Endometrium (tissue), 2 donors: ENCODE measurements at regions not wholly inside any gene's neighbourhood (a gene's known extent, or its start where the extent isn't known, plus 50 kb on each side); places are given as distances from the start of the nearest gene placed in this dataset.
A peak's percentile ranks its signal among the peaks of the same experiment; 100 is the strongest.
"Not testable (repeated sequence)": the region's sequence is repeated elsewhere in the genome, so short reads cannot be mapped to it uniquely, and the experiment has no call there.

Experiments
- FAIRE-seq: peaks from 2 replicates; lab custom pipeline; 2012; peaks lifted over from hg19 to GRCh38; lab: Jason Lieb, UNC
- donor health status: control.
- donor health status: control.

DNA sequence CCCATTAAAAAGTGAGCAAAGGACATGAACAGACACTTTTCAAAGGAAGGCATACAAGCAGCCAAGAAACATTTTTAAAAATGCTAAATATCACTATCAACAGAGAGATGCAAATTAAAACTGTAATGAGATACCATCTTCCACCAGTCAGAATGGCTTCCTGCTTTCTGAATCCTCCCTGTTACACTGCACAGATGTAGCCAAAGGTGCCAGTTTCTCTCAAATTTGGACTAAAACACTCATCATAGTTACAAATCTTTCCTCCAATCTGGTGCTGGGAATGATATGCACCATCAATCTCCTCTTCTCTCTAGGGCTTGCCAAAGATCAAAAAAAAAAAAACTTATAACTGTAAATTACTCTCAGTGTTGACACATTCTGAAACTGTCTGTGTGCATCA, 311.8 kb upstream of the CLEC14A start:
- no peak for FAIRE-seq

DNA sequence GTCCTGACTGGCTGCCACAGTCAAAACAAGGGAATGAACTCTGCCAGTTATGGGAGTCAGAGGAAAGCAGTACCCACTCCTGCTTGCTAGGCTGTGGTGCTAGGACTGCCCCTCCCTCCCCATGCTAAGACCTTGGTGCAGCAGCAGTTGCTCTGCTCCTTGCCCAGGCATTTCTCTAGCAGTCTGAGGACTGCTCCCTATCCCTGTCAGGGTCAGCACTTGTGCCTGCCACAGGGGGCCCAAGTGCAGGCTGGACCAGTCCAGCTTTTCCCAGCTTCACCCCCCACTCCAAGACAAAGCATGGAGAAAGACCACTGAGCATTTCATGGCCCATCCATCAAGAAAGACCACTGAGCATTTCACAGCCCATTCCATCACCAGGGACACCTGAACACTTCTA, 305.8 kb upstream of the CLEC14A start:
- FAIRE-seq: no peak

DNA sequence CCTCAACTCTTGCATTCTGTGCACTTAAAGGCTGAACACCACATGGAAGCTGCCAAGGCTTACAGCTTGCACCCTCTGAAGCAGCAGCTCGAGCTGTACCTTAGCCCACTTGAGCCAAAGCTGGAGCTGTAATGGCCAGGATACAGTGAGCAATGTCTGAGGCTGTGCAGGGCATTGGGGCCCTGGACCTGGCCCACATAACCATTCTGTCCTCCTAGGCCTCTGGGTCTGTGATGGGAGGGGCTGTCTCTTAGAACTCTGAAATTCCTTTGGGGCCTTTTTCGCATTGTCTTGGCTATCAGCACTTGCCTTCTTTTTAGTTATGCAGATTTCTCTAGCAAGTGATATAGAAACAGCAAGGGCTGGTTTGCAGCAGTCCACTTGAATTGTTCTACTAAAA, 303.8 kb upstream of the CLEC14A start:
- FAIRE-seq: no peak

DNA sequence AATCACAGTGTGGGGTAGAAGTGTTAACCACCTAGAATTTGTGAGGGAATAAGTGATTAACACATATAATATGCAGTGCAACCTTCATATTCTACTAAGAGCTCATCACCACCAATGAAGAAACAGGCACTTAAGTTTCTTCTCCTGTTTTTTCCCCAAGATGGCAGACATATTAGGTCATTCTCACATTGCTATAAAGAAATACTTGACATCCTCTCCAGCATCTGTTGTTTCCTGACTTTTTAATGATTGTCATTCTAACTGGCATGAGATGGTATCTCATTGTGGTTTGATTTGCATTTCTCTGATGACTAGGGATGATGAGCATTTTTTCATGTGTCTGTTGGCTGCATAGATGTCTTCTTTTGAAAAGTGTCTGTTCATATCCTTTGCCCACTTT, 301.5 kb upstream of the CLEC14A start:
- FAIRE-seq: not testable (repeated sequence)

DNA sequence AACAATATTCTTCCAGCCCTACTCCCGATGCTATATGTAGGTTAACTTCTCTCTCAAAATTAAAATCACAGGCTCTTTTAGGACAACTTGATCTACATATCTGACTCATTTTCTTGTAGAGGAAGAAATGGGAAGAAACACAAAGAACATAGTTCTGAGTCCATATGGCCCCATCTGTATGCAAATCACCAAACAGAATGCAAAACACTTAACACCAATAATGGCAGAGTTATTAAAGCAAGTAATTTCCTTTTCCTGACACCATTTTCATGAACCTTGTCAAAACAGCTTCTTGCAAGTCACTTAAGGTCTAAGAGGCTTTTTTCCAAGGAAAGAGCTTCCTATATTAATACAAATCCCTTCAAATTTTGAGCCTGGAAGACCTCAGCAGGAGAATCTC, 300.4 kb upstream of the CLEC14A start:
- no peak for FAIRE-seq

DNA sequence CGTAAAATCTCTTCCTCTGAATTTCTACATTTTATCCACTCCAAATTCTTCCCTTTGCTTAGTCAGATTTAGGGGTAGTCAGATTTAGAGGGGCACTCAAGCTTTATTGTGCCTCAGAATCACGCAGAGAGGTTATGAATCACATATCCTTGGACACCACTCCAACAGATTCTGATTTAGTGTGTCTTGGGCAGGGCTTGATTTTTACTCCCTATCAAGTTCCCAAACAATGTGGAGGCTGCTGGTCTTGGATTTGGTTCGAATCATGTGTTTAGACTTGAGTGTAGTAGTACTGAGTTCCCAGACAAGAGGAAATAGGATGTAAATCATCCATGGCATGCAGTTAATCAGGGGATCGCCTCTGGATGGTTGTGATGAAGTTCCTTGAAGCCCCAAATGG, 298.1 kb upstream of the CLEC14A start:
- no peak for FAIRE-seq

DNA sequence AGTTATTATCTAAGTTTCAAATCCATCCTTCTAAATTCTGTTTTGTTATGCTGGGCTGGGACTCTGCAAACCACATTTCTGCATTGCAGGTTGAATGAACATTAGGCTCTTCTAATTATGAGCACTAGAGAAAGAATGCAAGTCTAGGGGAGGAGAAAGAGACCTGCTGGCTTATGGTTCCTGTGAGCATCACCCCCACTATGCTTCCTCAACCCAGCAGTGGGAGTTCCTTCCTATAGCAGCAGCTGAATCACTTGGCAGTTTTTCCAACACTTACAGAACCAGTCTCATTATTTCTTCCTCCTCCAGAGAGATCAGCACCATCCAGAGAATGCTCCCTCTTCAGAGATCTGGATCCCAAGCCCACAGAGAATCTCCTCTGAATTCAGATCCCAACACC, 297.7 kb upstream of the CLEC14A start:
- FAIRE-seq: no peak

DNA sequence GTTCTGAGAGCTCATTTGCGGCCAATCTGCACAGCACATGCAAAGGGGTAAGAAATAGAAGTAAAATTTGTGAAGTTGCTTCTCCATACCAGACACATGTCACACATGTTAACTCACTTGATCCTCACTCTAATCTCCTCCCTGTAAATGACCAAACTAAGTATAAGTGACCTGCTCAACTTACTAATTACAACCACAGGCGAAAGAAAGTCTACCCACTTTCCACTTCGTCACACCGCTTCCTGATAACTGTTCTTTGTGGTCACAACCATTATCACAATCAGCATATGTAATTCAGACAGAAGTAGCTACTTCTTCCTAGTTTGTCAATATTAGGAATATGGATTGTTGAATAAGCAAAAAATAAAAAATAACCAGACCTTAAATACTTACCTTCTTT, 293.7 kb upstream of the CLEC14A start:
- no peak for FAIRE-seq

DNA sequence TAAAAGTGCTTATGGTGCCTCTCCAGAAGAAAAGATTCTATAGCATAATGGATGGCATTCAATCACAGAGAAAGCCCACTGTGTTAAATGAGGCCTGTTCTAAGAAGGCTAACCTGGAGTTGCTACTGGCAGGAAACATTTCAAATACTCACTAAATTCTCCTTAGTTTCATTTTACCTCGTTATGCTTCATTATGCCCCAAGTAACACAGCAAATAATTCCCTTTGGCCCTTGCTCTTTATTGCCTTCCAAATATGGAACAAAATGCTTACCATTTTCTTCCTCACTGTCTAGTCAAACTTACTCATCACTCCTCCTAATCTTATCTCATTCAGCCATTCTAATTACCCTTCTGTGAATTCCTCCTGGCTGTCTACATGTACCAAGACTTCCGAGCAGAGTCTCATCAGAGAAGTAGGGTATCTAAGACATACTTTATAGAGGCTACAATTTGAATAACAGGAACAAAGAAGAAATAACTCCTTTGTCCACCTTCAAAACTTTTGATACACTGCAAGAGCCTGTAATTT, 292.1 kb upstream of the CLEC14A start:
- FAIRE-seq: no peak

DNA sequence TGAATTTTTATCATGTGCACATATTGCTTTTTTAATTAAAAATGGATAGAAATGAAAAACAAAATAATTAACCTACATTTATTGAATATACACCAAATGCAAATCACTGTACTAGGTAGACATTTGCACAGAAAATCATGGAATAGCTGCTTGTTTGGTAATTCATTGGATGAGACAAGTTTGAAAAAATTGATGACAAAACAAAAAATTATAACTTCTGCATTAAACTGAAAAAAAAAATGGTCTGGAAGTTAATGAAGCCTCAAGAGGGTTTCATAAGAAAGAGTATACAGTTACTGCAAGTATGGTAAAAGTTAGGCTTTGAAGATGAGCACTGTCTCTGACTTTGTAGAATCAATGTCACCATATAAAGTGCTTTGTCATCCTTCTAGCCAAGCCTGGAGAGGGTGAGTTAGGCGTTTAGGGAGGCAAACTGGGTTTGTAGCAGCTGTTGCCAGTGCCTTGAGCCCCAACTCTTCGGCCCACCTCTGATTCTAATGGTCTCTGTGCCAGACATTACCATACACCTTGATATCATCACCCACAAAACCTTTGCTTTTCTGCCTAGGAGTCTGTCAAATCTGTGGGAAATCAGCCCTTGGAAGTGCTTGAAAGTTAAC, 291.1 kb upstream of the CLEC14A start:
- no peak for FAIRE-seq

DNA sequence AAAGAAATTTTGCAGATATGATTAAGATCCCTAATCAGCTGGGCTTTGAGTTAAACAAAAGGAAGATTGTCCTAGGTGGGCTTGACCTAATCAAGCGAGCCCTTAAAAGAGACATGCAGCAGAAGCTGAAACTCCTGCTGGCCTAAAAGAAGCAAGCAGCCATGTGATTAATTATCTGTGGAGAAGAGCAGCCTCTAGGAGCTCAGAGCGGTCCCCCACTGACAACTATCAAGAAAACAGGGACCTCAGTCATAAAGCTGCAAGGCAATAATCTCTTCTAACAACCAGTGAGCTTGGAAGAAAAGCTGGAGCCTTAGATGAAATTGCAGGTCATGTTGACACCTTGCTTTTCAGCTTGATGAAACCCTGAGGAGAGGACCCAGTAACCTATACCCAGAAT, 288.9 kb upstream of the CLEC14A start:
- FAIRE-seq: no peak

DNA sequence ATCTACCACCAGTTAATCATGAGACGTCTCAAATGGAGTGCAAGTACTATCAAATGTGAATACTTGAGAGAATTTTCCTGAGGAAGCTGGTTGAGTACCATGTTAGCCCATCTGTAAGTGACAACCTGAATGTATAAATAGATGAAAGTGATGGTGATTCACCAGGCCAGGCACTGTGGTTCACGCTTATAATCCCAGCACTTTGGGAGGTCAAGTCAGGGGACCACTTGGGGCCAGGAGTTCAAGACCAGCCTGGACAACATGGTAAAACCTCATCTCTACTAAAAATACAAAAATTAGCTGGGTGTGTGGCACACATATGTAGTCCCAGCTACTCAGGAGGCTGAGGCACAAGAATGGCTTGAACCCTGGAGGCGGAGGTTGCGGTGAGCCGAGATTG, 288.0 kb upstream of the CLEC14A start:
- not testable (repeated sequence) for FAIRE-seq

DNA sequence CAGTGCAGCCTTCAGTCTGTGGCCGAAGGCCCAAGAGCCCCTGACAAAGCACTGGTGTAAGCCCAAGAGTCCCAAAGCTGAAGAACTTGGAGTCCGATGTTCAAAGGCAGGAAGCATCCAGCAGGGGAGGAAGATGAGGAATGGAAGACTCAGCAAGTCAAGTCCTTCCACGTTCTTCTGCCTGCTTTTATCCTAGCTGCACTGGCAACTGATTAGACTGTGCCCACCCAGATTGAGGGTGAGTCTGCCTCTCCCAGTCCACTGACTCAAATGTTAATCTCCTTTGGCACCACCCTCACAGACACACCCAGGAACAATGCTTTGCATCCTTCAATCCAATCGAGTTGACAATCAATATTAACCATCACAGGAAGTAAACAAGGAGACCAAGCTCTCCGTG, 282.2 kb upstream of the CLEC14A start:
- not testable (repeated sequence) for FAIRE-seq

DNA sequence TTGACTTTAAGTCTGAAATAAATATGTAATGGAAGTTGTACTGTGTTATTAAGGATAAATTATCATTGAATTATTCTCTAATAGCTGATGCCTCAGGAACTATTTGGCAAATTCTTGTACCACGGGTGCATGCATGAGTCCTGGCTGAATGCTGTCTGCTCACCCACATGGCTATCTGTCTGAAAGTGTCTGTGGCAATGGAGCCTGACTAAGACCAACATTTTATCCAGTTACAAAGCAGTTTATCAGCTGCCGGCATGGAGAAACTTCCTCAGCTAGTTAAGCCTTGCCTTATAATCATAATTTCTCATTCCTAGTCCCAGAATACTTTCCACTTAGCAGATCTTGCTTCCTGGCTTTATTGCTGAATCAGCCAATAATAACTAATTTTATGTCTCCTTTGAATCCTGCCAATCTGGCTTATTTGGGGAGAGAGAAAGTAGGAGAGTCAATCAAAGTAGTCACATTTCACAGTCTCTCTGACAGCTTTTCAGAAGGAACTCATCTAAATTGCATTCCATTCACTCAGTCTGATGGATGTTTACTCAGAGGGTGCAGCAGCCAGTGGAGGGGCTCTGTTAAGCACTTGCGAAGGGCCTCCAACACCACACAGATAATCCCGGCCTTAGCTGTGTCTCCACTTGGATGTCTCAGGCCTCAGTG, 280.6 kb upstream of the CLEC14A start:
- FAIRE-seq: no peak

DNA sequence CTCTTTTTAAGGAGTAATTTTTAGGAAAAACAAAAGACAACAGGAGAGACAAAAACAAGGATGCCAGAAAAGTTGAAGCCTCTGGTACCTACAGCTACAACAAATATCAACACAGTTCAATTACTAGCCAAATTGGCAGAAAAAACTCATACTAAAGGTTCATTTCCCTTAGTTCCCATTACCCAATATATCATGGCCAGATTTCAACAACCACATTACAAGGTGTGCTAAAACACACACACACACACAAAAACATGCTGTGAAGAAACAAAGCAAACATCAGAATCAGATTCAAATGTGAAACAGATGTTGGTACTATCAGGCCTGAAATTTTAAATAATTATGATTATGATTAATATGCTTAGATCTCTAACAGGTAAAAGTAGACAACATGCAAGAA, 272.7 kb upstream of the CLEC14A start:
- FAIRE-seq: no peak

DNA sequence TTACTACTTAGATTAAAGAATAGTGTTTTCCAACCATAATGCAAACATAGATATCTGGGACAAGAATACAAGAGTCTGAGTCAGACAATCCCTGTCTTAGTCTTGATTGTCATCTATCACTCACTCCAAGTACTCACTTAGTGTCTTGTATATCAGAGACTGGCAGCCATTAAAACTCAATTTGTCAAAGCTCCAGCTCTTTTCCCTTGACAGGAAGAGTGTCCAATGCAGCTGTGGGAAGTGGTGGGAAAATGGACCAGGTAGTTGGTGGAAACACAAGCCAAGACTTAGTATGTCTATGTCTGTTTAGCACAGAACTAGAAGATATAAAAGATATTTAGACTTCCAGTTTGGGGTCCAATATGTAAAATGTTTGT, 271.6 kb upstream of the CLEC14A start:
- FAIRE-seq: no peak

DNA sequence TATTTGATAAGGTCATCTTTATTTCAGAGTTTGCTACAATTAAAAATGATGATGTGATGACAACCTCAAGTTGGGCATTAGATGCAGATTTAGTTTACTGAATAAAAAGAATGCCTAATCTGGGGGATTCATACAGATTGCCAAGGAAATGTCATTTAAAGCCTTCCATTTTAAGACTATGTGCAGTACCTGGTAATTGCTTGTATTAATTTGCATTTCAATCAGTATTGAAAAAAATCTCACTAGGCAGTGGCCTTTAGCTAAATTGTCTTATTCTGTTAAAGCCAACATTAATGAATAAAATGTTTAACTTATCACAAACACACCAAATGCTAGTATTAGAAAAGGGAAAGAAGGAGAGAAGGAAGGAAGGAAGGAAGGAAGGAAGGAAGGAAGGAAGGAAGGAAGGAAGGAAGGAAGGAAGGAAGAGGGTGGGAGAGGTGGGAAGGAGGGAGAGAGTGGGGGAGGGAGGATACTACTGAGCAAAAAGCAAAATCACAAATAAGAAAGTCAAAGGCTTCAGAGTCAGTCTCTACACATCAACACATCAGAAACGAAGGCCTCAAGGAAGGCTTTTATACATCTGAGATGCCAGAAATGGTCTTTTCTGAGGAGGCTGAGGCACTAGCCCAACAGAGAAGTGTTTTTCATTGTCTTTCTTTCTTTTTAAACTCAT, 271.1 kb upstream of the CLEC14A start:
- FAIRE-seq: no peak

DNA sequence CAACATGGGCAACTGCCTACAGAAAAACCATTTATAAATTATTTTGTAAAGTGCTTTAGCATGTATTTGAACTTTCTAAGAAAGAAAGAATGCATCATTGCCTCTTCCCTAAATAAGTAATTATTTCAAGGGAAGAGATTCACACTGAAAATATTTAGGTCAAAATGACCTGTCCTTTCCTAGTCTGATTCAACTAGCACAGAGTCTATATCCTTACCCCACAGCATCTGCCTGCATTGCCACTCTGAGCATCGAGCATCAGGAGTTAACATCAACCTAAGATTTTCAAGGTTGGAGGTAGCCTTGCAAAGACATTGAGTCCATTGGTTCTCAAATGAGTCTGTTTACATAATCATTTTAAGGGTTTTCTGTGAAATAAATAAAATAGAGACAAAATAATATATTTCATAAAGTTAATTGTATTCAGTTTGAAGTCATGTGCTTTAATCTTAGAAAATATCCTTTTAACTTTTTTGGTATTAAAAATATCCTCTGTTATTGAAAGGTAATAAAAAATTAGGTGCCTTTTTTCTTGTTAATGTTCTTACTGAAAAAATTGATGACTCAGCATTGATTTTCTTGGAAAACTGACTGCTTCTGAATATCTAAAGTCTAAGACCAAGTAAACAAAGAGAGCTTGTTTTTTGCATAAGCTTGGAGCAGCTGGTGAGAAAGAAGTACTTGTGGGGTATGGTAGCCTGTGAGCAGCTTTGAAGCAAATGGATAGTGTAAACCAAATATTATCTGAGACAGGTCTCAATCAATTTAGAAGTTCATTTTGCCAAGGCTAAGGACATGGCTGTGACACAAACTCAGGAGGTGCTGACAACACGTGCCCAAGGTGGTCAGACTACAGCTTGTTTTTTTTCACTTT, 269.0 kb upstream of the CLEC14A start:
- FAIRE-seq: peak; percentile 88

DNA sequence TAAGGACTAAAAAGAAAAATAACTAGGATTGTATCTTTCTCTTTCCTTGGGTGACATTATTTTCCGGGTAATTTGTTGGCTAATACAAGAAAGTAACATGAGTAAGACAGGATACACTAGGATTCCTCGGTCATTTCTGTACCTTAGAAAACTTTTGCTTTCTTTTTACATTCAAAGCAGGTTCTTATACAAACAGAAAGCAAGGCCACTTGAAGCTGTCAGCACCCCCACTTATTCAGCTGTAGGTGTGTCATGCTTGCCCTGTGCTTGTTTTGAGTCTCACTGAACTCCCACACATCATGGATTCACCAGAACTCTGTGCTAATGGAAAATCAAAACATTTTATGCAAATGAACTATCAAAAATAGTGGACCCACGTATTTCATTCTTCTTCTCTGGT, 266.8 kb upstream of the CLEC14A start:
- no peak for FAIRE-seq

DNA sequence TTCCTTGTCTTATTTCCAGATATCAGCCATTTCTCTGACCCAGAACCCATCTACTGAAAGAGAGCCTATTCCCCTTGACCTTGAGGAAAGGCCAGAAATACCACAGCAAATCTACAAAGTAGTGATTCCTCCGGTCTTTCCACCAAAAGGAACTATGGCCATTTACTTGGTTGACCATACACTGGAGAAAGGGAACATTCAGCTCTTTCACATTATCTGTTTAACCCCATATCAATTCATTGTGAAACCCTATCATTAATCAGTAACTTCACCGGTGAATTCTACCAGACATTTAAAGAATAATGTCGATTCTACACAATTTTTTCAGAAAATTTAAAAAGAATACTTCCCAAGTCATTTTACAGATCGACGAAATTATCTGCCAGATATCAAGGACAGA, 265.7 kb upstream of the CLEC14A start:
- FAIRE-seq: no peak

DNA sequence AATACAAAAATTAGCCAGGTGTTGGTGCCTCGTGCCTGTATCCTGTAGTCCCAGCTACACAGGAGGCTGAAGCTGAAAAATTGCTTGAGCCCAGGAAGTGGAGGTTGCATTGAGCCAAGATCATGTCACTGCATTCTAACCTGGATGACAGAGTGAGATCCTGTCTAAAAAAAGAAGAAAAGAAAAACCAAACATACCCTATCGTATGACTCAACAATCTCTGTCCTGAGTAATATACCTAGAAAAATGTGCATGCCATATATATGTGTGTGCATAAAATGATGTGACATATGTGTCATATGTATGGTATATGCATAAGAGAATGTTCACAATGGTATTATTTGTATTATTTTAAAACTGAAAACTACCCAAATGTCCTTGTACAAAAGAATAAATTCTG, 261.5 kb upstream of the CLEC14A start:
- no peak for FAIRE-seq

DNA sequence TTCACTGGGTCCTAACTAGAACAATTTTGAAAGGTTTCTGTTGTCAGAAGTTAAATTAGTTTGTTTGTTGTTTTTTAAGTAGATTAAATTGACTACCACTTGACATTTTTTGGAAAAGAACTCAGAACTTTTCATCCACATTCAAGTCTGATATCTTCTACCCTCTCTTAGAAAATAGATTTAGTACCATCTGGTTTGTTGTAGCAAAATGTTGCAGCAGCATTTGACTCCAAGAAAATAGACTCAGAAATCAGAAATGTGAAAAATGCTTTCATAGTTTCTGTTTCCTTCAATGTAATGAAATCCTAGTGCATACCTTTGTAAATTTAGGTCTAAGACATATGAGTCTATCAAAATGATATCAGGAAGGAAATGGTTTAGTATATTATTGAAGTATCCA, 256.3 kb upstream of the CLEC14A start:
- no peak for FAIRE-seq

DNA sequence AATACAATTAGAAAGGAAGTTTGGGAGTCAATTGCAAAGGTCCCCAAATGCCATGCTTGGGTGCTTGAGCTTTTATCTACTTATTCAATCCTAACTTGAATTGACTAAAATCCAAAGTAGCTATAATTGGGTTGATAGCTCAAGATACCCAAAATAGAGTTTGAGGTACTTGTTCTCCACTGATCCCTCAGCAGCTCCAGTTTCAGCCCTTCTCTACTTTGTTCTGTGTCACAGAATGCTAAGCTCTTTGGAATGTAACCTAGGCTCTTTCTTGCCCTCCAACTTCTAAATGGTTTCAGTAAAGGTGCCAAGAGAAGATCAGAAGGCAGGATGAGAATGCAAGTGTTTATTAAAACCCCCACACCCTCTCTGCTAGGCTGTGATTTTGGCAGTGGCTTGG, 251.4 kb upstream of the CLEC14A start:
- no peak for FAIRE-seq
